Germinal center (tissue), 1 donor: ENCODE measurements at regions not wholly inside any gene's neighbourhood (a gene's known extent, or its start where the extent isn't known, plus 50 kb on each side); places are given as distances from the start of the nearest gene placed in this dataset.

Source experiments
- DNase-seq: peaks from one replicate; pipeline ENCODE4 v3.0.0; 2012; ENCODE audit warnings: mixed read lengths, low spot score

GRCh38 chr3:145716519-145716918 lies 444.5 kb downstream of the PLOD2 start:
- no peak for DNase-seq

- DNase-seq = no peak
Measured at GRCh38 chr3:145719114-145719513, 441.9 kb downstream of the PLOD2 start.

GRCh38 chr3:145721273-145721805 lies 439.6 kb downstream of the PLOD2 start:
- DNase-seq = no peak

- no peak for DNase-seq
Measured at GRCh38 chr3:145721815-145722214, 439.2 kb downstream of the PLOD2 start.

GRCh38 chr3:145727476-145727875 lies 433.5 kb downstream of the PLOD2 start:
- no peak for DNase-seq

- DNase-seq = no peak
Measured at GRCh38 chr3:145735631-145736030, 425.4 kb downstream of the PLOD2 start.

GRCh38 chr3:145737952-145738351 lies 423.0 kb downstream of the PLOD2 start:
- DNase-seq = no peak

GRCh38 chr3:145739926-145740325 lies 421.1 kb downstream of the PLOD2 start:
- no peak for DNase-seq

GRCh38 chr3:145750657-145751056 lies 410.3 kb downstream of the PLOD2 start:
- no peak for DNase-seq

- DNase-seq = no peak
Measured at GRCh38 chr3:145752576-145752975, 408.4 kb downstream of the PLOD2 start.

GRCh38 chr3:145754605-145755289 lies 406.2 kb downstream of the PLOD2 start:
- DNase-seq = no peak

GRCh38 chr3:145760036-145760435 lies 400.9 kb downstream of the PLOD2 start:
- DNase-seq = no peak

- no peak for DNase-seq
Measured at GRCh38 chr3:145767909-145768308, 393.1 kb downstream of the PLOD2 start.

GRCh38 chr3:145776782-145777408 lies 384.1 kb downstream of the PLOD2 start:
- no peak for DNase-seq

- DNase-seq = no peak
Measured at GRCh38 chr3:145780301-145780700, 380.7 kb downstream of the PLOD2 start.

GRCh38 chr3:145785668-145786067 lies 375.3 kb downstream of the PLOD2 start:
- no peak for DNase-seq

- DNase-seq = no peak
Measured at GRCh38 chr3:145798007-145798406, 363.0 kb downstream of the PLOD2 start.

GRCh38 chr3:145798696-145799537 lies 362.1 kb downstream of the PLOD2 start:
- no peak for DNase-seq

GRCh38 chr3:145801696-145802095 lies 359.3 kb downstream of the PLOD2 start:
- DNase-seq = no peak

- no peak for DNase-seq
Measured at GRCh38 chr3:145807990-145808389, 353.0 kb downstream of the PLOD2 start.

- no peak for DNase-seq
Measured at GRCh38 chr3:145812391-145812790, 348.6 kb downstream of the PLOD2 start.

GRCh38 chr3:145815707-145816413 lies 345.1 kb downstream of the PLOD2 start:
- DNase-seq = no peak
